ENCODE measurements at regions not wholly inside any gene's neighbourhood (a gene's known extent, or its start where the extent isn't known, plus 50 kb on each side); places are given as distances from the start of the nearest gene placed in this dataset.

GRCh38 chr13:90246005-90246404, 1101.5 kb upstream of the MIR17HG start (continued):
- TF ChIP-seq ZNF462 (CRISPR knock-in tag; IDR thresholded peaks at IDR 0.05) (no peak), ZNF114 (CRISPR knock-in tag; IDR thresholded peaks at IDR 0.05) (no peak), ZNF331 (CRISPR knock-in tag; IDR thresholded peaks at IDR 0.05; ENCODE audit: low read depth) (no peak), NANOG (IDR thresholded peaks at IDR 0.05; ENCODE audit: borderline replicate concordance) (no peak), ETS1 (IDR thresholded peaks at IDR 0.05) (no peak), POLR2AphosphoS5 (IDR thresholded peaks at IDR 0.05; ENCODE audit: low read depth) (no peak), EZH2 (IDR thresholded peaks at IDR 0.05; ENCODE audit: low read depth, unreplicated experiment) (no peak)

GRCh38 chr13:90246687-90247345, 1100.7 kb upstream of the MIR17HG start:
- H3K4me2 ChIP-seq, result no peak overlapping the region
- H2AFZ ChIP-seq, result no peak overlapping the region
- no peaks in the 10 kb centered on the region for H3K27me3 ChIP-seq (ENCODE audit: insufficient read depth)
- Mint-ChIP-seq H3K4me3 (no peak overlapping the region), H3K27ac (no peak overlapping the region), H3K36me3 (ENCODE audit: low read depth) (no peaks in the 10 kb centered on the region), H3K27me3 (ENCODE audit: insufficient read depth, low read depth, poor library complexity) (no peaks in the 10 kb centered on the region), H3K9me3 (no peaks in the 10 kb centered on the region), H3K4me1 (no peaks in the 10 kb centered on the region)
- no peaks in the 10 kb centered on the region for H3K79me2 ChIP-seq (replicated peaks; ENCODE audit: insufficient read depth)
- H3K36me3 ChIP-seq (ENCODE audit: insufficient read depth), result no peaks in the 10 kb centered on the region
- no peak overlapping the region for H3K4me3 ChIP-seq
- H3K9me2 ChIP-seq (ENCODE audit: insufficient read depth), result no peaks in the 10 kb centered on the region
- H3K27ac ChIP-seq (ENCODE audit: low read depth), result no peak overlapping the region
- H3K4me1 ChIP-seq (ENCODE audit: insufficient read depth), result no peaks in the 10 kb centered on the region
- H4K20me1 ChIP-seq (replicated peaks; ENCODE audit: insufficient read depth), result no peaks in the 10 kb centered on the region
- DNase-seq (ENCODE audit: low spot score), result no peak
- ATAC-seq, result no peak
- H3F3A ChIP-seq (replicated peaks; ENCODE audit: low read depth), result no peaks in the 10 kb centered on the region
- TF ChIP-seq CTCF (conservative IDR thresholded peaks at IDR 0.05; ENCODE audit: low read depth in 2 of 2), result no peak
- no peak for TF ChIP-seq NANOG (IDR thresholded peaks at IDR 0.05; ENCODE audit: borderline replicate concordance)

All from GM23338 (cell line).